ENCODE measurements at regions not wholly inside any gene's neighbourhood (a gene's known extent, or its start where the extent isn't known, plus 50 kb on each side); places are given as distances from the start of the nearest gene placed in this dataset.

DNA sequence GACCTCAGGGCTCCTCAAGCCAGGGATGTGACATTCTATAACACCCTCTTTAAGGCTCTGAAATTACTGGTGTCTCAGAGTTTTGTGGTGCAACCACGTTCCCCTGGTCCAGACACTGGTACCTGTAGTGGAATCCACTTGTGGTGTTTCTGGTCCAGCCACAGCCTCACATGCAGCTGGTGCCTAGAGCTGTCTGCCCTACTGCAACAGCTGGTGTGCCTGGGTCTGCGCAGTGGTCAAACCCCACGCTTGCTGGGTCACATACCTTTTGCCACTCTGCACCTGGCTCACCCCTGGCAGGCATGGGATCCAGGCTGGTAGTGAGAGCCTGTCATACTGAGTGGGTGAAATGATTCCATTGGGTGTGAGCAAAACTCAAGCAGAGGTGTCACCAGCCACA is 1230.2 kb upstream of the EYS start:
- H3K23ac ChIP-seq (ENCODE audit: insufficient read length): no peak overlapping the region

More for the DNA sequence above, 1230.2 kb upstream of the EYS start:
- no peaks in the 10 kb centered on the region for H3K4me1 ChIP-seq (replicated peaks in 1 of 4; ENCODE audit: control insufficient read depth in 3 of 4, insufficient read depth in 4 of 4, low read length in 3 of 4)
- 97% methylated on average over 3 of the region's 3 CpGs; no CpG with 5 or more reads in 1 of the 2 experiments for WGBS, 2 experiments (ENCODE audit: extremely low coverage in 1 of 2, insufficient coverage in 1 of 2, insufficient read length in 1 of 2, insufficient replicate concordance in 2 of 2, low coverage in 1 of 2, low lambda C conversion rate in 2 of 2, missing lambda C conversion rate in 1 of 2)
- no peak overlapping the region for H4K5ac ChIP-seq (ENCODE audit: insufficient read length, low read depth, low read length)
- H2AFZ ChIP-seq (ENCODE audit: low read length): no peak overlapping the region
- ChIA-PET CTCF (ENCODE audit: partially characterized antibody) (no interaction called here), POLR2A (ENCODE audit: partially characterized antibody) (no interaction called here)
- no peak overlapping the region for H2AK5ac ChIP-seq (ENCODE audit: low read depth, low read length)
- no peak overlapping the region for H2BK5ac ChIP-seq (ENCODE audit: low read depth, low read length)
- H3K4ac ChIP-seq (replicated peaks; ENCODE audit: insufficient read length, low read depth, low read length): no peak overlapping the region
- FAIRE-seq (no peak), DNase-seq (ENCODE audit: low read depth in 1 of 2, low spot score in 2 of 2) (no peak)
- H2BK120ac ChIP-seq (replicated peaks; ENCODE audit: low read depth, low read length): no peak overlapping the region
- H3K9ac ChIP-seq (replicated peaks in 1 of 4; ENCODE audit: extremely low read depth in 1 of 4, low read depth in 3 of 4, low read length in 3 of 4): no peak overlapping the region
- no peak overlapping the region for H3K14ac ChIP-seq (ENCODE audit: insufficient read length)
- H3K23me2 ChIP-seq (ENCODE audit: low read depth, low read length): no peaks in the 10 kb centered on the region
- no peak overlapping the region for H3K56ac ChIP-seq (replicated peaks; ENCODE audit: insufficient read length, low read depth, low read length)
- no peaks in the 10 kb centered on the region for H3K79me1 ChIP-seq (ENCODE audit: low read depth, low read length)
- H3K27ac ChIP-seq (ENCODE audit: low read depth, low read length): no peak overlapping the region
- H3K79me2 ChIP-seq (ENCODE audit: control insufficient read depth in 1 of 2, insufficient read depth in 2 of 2, low read length in 2 of 2): no peaks in the 10 kb centered on the region
- H4K91ac ChIP-seq (replicated peaks; ENCODE audit: insufficient read length, low read length): no peak overlapping the region
- H2BK20ac ChIP-seq (ENCODE audit: low read length): no peak overlapping the region
- no peaks in the 10 kb centered on the region for H3K9me3 ChIP-seq (ENCODE audit: insufficient read depth in 2 of 2, low read depth in 1 of 2, low read length in 1 of 2)
- no peak overlapping the region for H4K8ac ChIP-seq (ENCODE audit: extremely low read depth, insufficient read depth, low read length)
- H3K4me3 ChIP-seq (ENCODE audit: extremely low read depth in 1 of 4, insufficient read depth in 2 of 4, low read depth in 3 of 4, low read length in 4 of 4): no peak overlapping the region
- H4K20me1 ChIP-seq (replicated peaks in 1 of 2; ENCODE audit: control insufficient read depth in 1 of 2, insufficient read depth in 2 of 2, low read length in 2 of 2): no peaks in the 10 kb centered on the region
- no peak overlapping the region for H3K4me2 ChIP-seq (ENCODE audit: insufficient read depth in 1 of 2, low read depth in 2 of 2, low read length in 2 of 2)
- no peaks in the 10 kb centered on the region for H3K27me3 ChIP-seq (replicated peaks in 1 of 4; ENCODE audit: control insufficient read depth in 3 of 4, extremely low read depth in 1 of 4, insufficient read depth in 3 of 4, low read length in 3 of 4)
- H2BK12ac ChIP-seq (ENCODE audit: low read depth, low read length): no peak overlapping the region
- H3K18ac ChIP-seq (ENCODE audit: extremely low read depth, low read length): no peak overlapping the region
- no peaks in the 10 kb centered on the region for H3K36me3 ChIP-seq (ENCODE audit: control insufficient read depth in 2 of 4, insufficient read depth in 4 of 4, low read length in 3 of 4)
- no peak for TF ChIP-seq CREB1 (IDR thresholded peaks at IDR 0.05)
- no peak for TF ChIP-seq KDM5A (IDR thresholded peaks at IDR 0.05; ENCODE audit: low read length)
- no peak for TF ChIP-seq SP1 (IDR thresholded peaks at IDR 0.05; ENCODE audit: low read depth, low read length)
- no peak for TF ChIP-seq BRCA1 (IDR thresholded peaks at IDR 0.05; ENCODE audit: low read depth, low read length)
- no peak for TF ChIP-seq CBX5 (IDR thresholded peaks at IDR 0.05; ENCODE audit: low read depth, low read length)
- no peak for TF ChIP-seq TEAD4 (IDR thresholded peaks at IDR 0.05; ENCODE audit: low read depth, low read length)
- no peak for TF ChIP-seq SUZ12 (IDR thresholded peaks at IDR 0.05; ENCODE audit: low read length)
- TF ChIP-seq EGR1 (IDR thresholded peaks at IDR 0.05; ENCODE audit: borderline replicate concordance, low read depth, low read length): no peak
- no peak for TF ChIP-seq PHF8 (conservative IDR thresholded peaks at IDR 0.05; ENCODE audit: low read depth, low read length)
- no peak for TF ChIP-seq RAD21 (IDR thresholded peaks at IDR 0.05 in 1 of 2, conservative IDR thresholded peaks at IDR 0.05 in 1 of 2; ENCODE audit: low read depth in 2 of 2, low read length in 2 of 2)
- TF ChIP-seq RFX5 (IDR thresholded peaks at IDR 0.05; ENCODE audit: borderline replicate concordance, low read depth, low read length): no peak
- no peak for TF ChIP-seq POU5F1 (IDR thresholded peaks at IDR 0.05; ENCODE audit: low read depth, low read length)
- no peak for TF ChIP-seq CBX8 (IDR thresholded peaks at IDR 0.05; ENCODE audit: borderline replicate concordance, low read depth, low read length)
- TF ChIP-seq SRF (IDR thresholded peaks at IDR 0.05; ENCODE audit: low read depth, low read length): no peak
- TF ChIP-seq CHD1 (IDR thresholded peaks at IDR 0.05; ENCODE audit: low read depth, low read length): no peak
- no peak for TF ChIP-seq HDAC2 (IDR thresholded peaks at IDR 0.05; ENCODE audit: borderline replicate concordance in 1 of 2, low read depth in 2 of 2, low read length in 2 of 2)
- H2BK15ac ChIP-seq (ENCODE audit: low read length): no peak overlapping the region

All from H1 (cell line).